Upper lobe of right lung (tissue), 1 donor: ENCODE measurements at regions not wholly inside any gene's neighbourhood (a gene's known extent, or its start where the extent isn't known, plus 50 kb on each side); places are given as distances from the start of the nearest gene placed in this dataset.
A peak's percentile ranks its signal among the peaks of the same experiment; 100 is the strongest.

Source experiments
- ATAC-seq: fragments of 200-7000 bp; cut with Tn5 transposase; one replicate; pipeline ENCODE4 v1.9.1; 2020; ENCODE audit warnings: mild to moderate bottlenecking, moderate library complexity
- DNase-seq: peaks from one replicate; pipeline ENCODE4 v3.0.0-alpha.2; 2020
- H3K27ac ChIP-seq: fragments of 200-600 bp; one replicate; pipeline ENCODE4 v1.8.0; 2022
- H3K27me3 ChIP-seq: fragments of 200-600 bp; one replicate; pipeline ENCODE4 v1.8.0; 2022; ENCODE audit warnings: mild to moderate bottlenecking
- H3K36me3 ChIP-seq: fragments of 200-600 bp; one replicate; pipeline ENCODE4 v1.8.0; 2022
- H3K4me1 ChIP-seq: fragments of 200-600 bp; one replicate; pipeline ENCODE4 v1.8.0; 2022
- H3K4me3 ChIP-seq: fragments of 200-600 bp; one replicate; pipeline ENCODE4 v1.8.0; 2022; ENCODE audit warnings: mild to moderate bottlenecking
- H3K9me3 ChIP-seq: fragments of 200-600 bp; one replicate; pipeline ENCODE4 v1.8.0; 2022
- intact Hi-C: fragments of 100-400 bp; cut with DNase I; formaldehyde crosslinking; loops from one replicate; pipeline ENCODE4 v1.11.0; 2022
- TF ChIP-seq, protein P1 (sequence below): fragments of 200-600 bp; IDR thresholded peaks from one replicate; pipeline ENCODE4 v1.8.0; 2022; ENCODE audit warnings: antibody characterized with exemption
- donor health status: DM: no; HTN: yes; CAD: no; lungs with severe emphysema.

DNA sequence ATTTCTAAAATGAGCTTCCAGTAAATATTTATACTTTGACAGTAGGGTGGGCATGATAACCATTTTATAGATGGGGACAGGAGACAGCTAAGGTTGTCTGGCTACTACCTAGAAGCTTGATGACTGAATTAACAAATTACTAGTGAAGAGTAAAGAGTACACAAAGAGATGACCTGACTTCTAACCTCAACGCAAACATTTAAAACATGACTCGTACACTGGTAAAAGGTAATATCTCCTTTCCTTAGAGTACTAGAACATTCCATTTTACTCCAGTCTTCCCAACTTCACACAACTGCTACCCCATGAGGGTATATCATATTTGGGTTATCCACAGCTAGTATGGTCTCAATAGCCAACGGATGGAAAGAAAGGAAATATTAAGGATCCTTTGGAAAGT is 258.9 kb downstream of the FOXO1 start:
- H3K27ac ChIP-seq: no peak overlapping the region
- intact Hi-C loops: no loop called here
- no peaks in the 10 kb centered on the region for H3K9me3 ChIP-seq
- no peaks in the 10 kb centered on the region for H3K27me3 ChIP-seq
- peaks cover 15% of the 10 kb centered on the region for H3K4me1 ChIP-seq
- ATAC-seq (no peak), DNase-seq (no peak)
- TF ChIP-seq, protein P1, sequence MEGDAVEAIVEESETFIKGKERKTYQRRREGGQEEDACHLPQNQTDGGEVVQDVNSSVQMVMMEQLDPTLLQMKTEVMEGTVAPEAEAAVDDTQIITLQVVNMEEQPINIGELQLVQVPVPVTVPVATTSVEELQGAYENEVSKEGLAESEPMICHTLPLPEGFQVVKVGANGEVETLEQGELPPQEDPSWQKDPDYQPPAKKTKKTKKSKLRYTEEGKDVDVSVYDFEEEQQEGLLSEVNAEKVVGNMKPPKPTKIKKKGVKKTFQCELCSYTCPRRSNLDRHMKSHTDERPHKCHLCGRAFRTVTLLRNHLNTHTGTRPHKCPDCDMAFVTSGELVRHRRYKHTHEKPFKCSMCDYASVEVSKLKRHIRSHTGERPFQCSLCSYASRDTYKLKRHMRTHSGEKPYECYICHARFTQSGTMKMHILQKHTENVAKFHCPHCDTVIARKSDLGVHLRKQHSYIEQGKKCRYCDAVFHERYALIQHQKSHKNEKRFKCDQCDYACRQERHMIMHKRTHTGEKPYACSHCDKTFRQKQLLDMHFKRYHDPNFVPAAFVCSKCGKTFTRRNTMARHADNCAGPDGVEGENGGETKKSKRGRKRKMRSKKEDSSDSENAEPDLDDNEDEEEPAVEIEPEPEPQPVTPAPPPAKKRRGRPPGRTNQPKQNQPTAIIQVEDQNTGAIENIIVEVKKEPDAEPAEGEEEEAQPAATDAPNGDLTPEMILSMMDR: no peak
- no peaks in the 10 kb centered on the region for H3K36me3 ChIP-seq
- H3K4me3 ChIP-seq: no peak overlapping the region

DNA sequence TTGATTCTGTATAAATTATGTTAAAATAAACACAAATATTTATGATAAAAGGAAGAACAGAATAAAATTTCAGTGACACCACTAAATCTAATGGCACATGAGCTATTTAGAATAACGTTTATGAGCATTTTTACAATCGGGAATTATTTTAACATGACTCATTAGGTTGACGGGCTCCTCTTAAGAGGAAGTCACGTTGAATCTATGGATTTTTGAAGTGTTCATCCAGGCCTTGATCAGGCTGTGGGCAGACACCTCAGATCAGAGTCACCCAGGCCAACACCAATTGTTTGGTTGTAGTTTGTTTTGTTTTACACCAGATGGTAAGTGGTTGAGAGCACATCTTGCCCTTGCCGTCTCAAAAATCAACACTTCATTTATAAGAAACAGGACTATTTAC is 257.8 kb downstream of the FOXO1 start:
- intact Hi-C loops: no loop called here
- H3K27ac ChIP-seq: no peak overlapping the region
- peaks cover 5% of the 10 kb centered on the region for H3K4me1 ChIP-seq
- TF ChIP-seq, protein P1: no peak
- H3K27me3 ChIP-seq: no peaks in the 10 kb centered on the region
- H3K36me3 ChIP-seq: no peaks in the 10 kb centered on the region
- DNase-seq: no peak
- no peak for ATAC-seq
- no peak overlapping the region for H3K4me3 ChIP-seq
- H3K9me3 ChIP-seq: no peaks in the 10 kb centered on the region

- TF ChIP-seq, protein P1: no peak
- no peaks in the 10 kb centered on the region for H3K9me3 ChIP-seq
- no peak overlapping the region for H3K4me3 ChIP-seq
- intact Hi-C loops: no loop called here
- ATAC-seq: no peak
- H3K36me3 ChIP-seq: no peaks in the 10 kb centered on the region
- no peaks in the 10 kb centered on the region for H3K27me3 ChIP-seq
- peaks cover 3% of the 10 kb centered on the region for H3K4me1 ChIP-seq
- H3K27ac ChIP-seq: no peak overlapping the region
- no peak for DNase-seq
Observed at GRCh38 chr13:40409278-40409677, 257.2 kb downstream of the FOXO1 start.

GRCh38 chr13:40410315-40410714 is 256.1 kb downstream of the FOXO1 start:
- Histone ChIP-seq H3K4me3 (no peak overlapping the region), H3K27me3 (no peaks in the 10 kb centered on the region), H3K9me3 (no peaks in the 10 kb centered on the region), H3K36me3 (no peaks in the 10 kb centered on the region), H3K27ac (peak overlapping the region; percentile 39), H3K4me1 (peaks cover 3% of the 10 kb centered on the region)
- no peak for DNase-seq
- TF ChIP-seq, protein P1: no peak
- ATAC-seq: no peak
- intact Hi-C loops: no loop called here

GRCh38 chr13:40420160-40420740 is 246.2 kb downstream of the FOXO1 start:
- H3K9me3 ChIP-seq: no peaks in the 10 kb centered on the region
- no peak for ATAC-seq
- intact Hi-C loops: no loop called here

More at GRCh38 chr13:40420160-40420740, 246.2 kb downstream of the FOXO1 start:
- Histone ChIP-seq H3K27ac (no peak overlapping the region), H3K27me3 (no peaks in the 10 kb centered on the region), H3K36me3 (no peaks in the 10 kb centered on the region), H3K4me3 (no peak overlapping the region), H3K4me1 (no peaks in the 10 kb centered on the region)
- TF ChIP-seq, protein P1: no peak
- no peak for DNase-seq
